HepG2 (cell line): ENCODE measurements at regions not wholly inside any gene's neighbourhood (a gene's known extent, or its start where the extent isn't known, plus 50 kb on each side); places are given as distances from the start of the nearest gene placed in this dataset.

Experiments
- ATAC-seq: fragments of 200-7000 bp; cut with Tn5 transposase; 3 replicates; pipeline ENCODE4 v1.9.1; 2020; ENCODE audit warnings: mild to moderate bottlenecking, moderate library complexity
- BruUV-seq: library from RNA; stranded (reverse); fragments of 400-500 nt; replicated peaks from 2 replicates; lab custom pipeline; 2021; lab: Mats Ljungman, UMichigan
- CTCF ChIA-PET: fragments of 300-600 bp; formaldehyde crosslinking; extraction: SDS; loops from one replicate; lab custom pipeline; 2021; ENCODE audit warnings: low total read pairs, inconsistent platforms, low intra/inter-chr PET ratio; lab: Yijun Ruan, JAX
- POLR2A ChIA-PET: fragments of 350-600 bp; sonication (Branson Sonifier 250); formaldehyde crosslinking; loops from one replicate; lab custom pipeline; 2020; ENCODE audit warnings: antibody characterized with exemption, inconsistent platforms; lab: Yijun Ruan, JAX
- DNase-seq: peaks from one replicate; pipeline ENCODE4 v3.0.0-alpha.2; 2015; ENCODE audit warnings: low spot score
- FAIRE-seq: peaks from 3 replicates; lab custom pipeline; 2011; peaks lifted over from hg19 to GRCh38; lab: Jason Lieb, UNC
- H2AFZ ChIP-seq: one replicate; pipeline ENCODE4 v1.6.1; 2011; ENCODE audit warnings: low read length, inconsistent platforms
- H3K27ac ChIP-seq: fragments of 300-600 bp; 3 replicates; pipeline ENCODE4 v1.8.0; 2011; ENCODE audit warnings: mixed run types, mild to moderate bottlenecking, mixed read lengths, low read length, inconsistent platforms; ENCODE audit not compliant: insufficient read depth; ENCODE audit errors: extremely low read length
- H3K27me3 ChIP-seq, 2 experiments: fragments of 200-600 bp in 1 of 2; 2 replicates in 1 of 2; 3 replicates in 1 of 2; pipeline versions ENCODE4 v1.6.0 to v1.8.0; 2011; ENCODE audit warnings: low read length in 2 of 2, mild to moderate bottlenecking in 2 of 2, moderate library complexity in 2 of 2, inconsistent platforms in 1 of 2; ENCODE audit not compliant: insufficient read depth in 2 of 2, control insufficient read depth in 1 of 2
- H3K36me3 ChIP-seq, 2 experiments: fragments of 200-600 bp in 1 of 2; replicated peaks in 1 of 2; 2 replicates in 1 of 2; 3 replicates in 1 of 2; pipeline versions ENCODE4 v1.5.1 to v1.8.0; 2011; ENCODE audit warnings: low read length in 2 of 2, inconsistent platforms in 1 of 2; ENCODE audit not compliant: insufficient read depth in 2 of 2, control insufficient read depth in 1 of 2
- H3K4me1 ChIP-seq: 2 replicates; pipeline ENCODE4 v1.5.1; 2012; ENCODE audit warnings: low read length, inconsistent platforms; ENCODE audit not compliant: insufficient read depth
- H3K4me2 ChIP-seq: 2 replicates; pipeline ENCODE4 v1.6.0; 2011; ENCODE audit warnings: low read depth, low read length, inconsistent platforms
- H3K4me3 ChIP-seq, 3 experiments: fragments of 200-600 bp in 1 of 3; sonication (generic), shearing (Covaris generic) in 1 of 3; replicated peaks in 1 of 3; 2 replicates each; pipeline ENCODE4 v1.5.1; 2011 to 2016; ENCODE audit warnings: low read length in 3 of 3, inconsistent platforms in 2 of 3, low read depth in 2 of 3, mild to moderate bottlenecking in 2 of 3, control low read depth in 1 of 3, mixed read lengths in 1 of 3; ENCODE audit not compliant: insufficient read depth in 1 of 3
- H3K79me2 ChIP-seq: one replicate; pipeline ENCODE4 v1.6.1; 2011; ENCODE audit warnings: low read length, inconsistent platforms; ENCODE audit not compliant: insufficient read depth
- H3K9ac ChIP-seq: 2 replicates; pipeline ENCODE4 v1.6.0; 2011; ENCODE audit warnings: mild to moderate bottlenecking, low read depth, low read length, inconsistent platforms; ENCODE audit not compliant: insufficient read depth
- H3K9me3 ChIP-seq: 2 replicates; pipeline ENCODE4 v1.5.1; 2012; ENCODE audit warnings: mild to moderate bottlenecking, low read length
- H4K20me1 ChIP-seq: 2 replicates; pipeline ENCODE4 v1.6.0; 2011; ENCODE audit warnings: inconsistent platforms, mild to moderate bottlenecking, low read length, moderate library complexity; ENCODE audit not compliant: insufficient read depth
- ATF7-NPFF ChIP-seq: sonication (generic); formaldehyde crosslinking; IDR thresholded peaks from 2 replicates; pipeline ENCODE4 v1.8.1; 2023; ENCODE audit warnings: mild to moderate bottlenecking, low read depth, missing genetic modification reagents, moderate library complexity
- KLF9 ChIP-seq: IDR thresholded peaks from 2 replicates; pipeline ENCODE4 v1.6.1; 2016; ENCODE audit warnings: low read depth
- RFXAP ChIP-seq: sonication (generic); formaldehyde crosslinking; IDR thresholded peaks from 2 replicates; pipeline ENCODE4 v1.4.0; 2020; ENCODE audit warnings: missing genetic modification reagents, borderline replicate concordance
- ZNF292 ChIP-seq: sonication (generic); formaldehyde crosslinking; IDR thresholded peaks from 2 replicates; pipeline ENCODE4 v1.8.1; 2022; ENCODE audit warnings: mild to moderate bottlenecking, low read depth, missing genetic modification reagents, borderline replicate concordance
- WGBS: methylation state at CpG from one replicate; pipeline ENCODE4 v1.1.6; 2017; ENCODE audit warnings: low lambda C conversion rate; 5-methylcytosine and 5-hydroxymethylcytosine counted together
- in situ Hi-C: cut with HindIII; loops from 2 replicates; pipeline ENCODE4 v1.10.0; 2017; ENCODE audit warnings: low pct_unique_long_range_greater_than_20kb; ENCODE audit not compliant: extremely low pct_ligation_motif_present
- intact Hi-C: fragments of 100-400 bp; cut with micrococcal nuclease; formaldehyde crosslinking; loops from one replicate; pipeline ENCODE4 v1.10.0; 2022; ENCODE audit not compliant: unreplicated experiment

- ATAC-seq: no peak
- BruUV-seq: no TSS peak
- H3K27ac ChIP-seq: no peak overlapping the region
- no peaks in the 10 kb centered on the region for H4K20me1 ChIP-seq
- intact Hi-C loops (no loop called here), in situ Hi-C loops (no loop called here)
- no peaks in the 10 kb centered on the region for H3K79me2 ChIP-seq
- H3K4me2 ChIP-seq: no peak overlapping the region
- FAIRE-seq: no peak
- no peaks in the 10 kb centered on the region for H3K9me3 ChIP-seq
- 0% methylated on average over 3 of the region's 3 CpGs for WGBS
- H3K36me3 ChIP-seq: no peaks in the 10 kb centered on the region
- ChIA-PET POLR2A (no interaction called here), CTCF (no interaction called here)
- H3K9ac ChIP-seq: no peak overlapping the region
- H3K27me3 ChIP-seq: no peaks in the 10 kb centered on the region
- DNase-seq: no peak
- no peaks in the 10 kb centered on the region for H3K4me1 ChIP-seq
- no peak overlapping the region for H2AFZ ChIP-seq
- no peak overlapping the region for H3K4me3 ChIP-seq
- TF ChIP-seq KLF9 (CRISPR knock-in tag): no peak
These were observed 133.4 kb downstream of the KCNA5 start for GRCh38 chr12:5177096-5177495.

- H3K27ac ChIP-seq: no peak overlapping the region
- no peaks in the 10 kb centered on the region for H3K4me1 ChIP-seq
- in situ Hi-C loops (no loop called here), intact Hi-C loops (no loop called here)
- DNase-seq (no peak), ATAC-seq (no peak), FAIRE-seq (no peak)
- ChIA-PET CTCF (no interaction called here), POLR2A (no interaction called here)
- no peak overlapping the region for H3K4me3 ChIP-seq
- 18% methylated on average over 2 of the region's 2 CpGs for WGBS
- no peaks in the 10 kb centered on the region for H3K79me2 ChIP-seq
- no peak overlapping the region for H3K4me2 ChIP-seq
- no peak overlapping the region for H3K9ac ChIP-seq
- no peak overlapping the region for H2AFZ ChIP-seq
- H4K20me1 ChIP-seq: no peaks in the 10 kb centered on the region
- BruUV-seq: no TSS peak
- H3K9me3 ChIP-seq: no peaks in the 10 kb centered on the region
- no peaks in the 10 kb centered on the region for H3K36me3 ChIP-seq
- H3K27me3 ChIP-seq: no peaks in the 10 kb centered on the region
- TF ChIP-seq RFXAP (CRISPR knock-in tag) (no peak), ATF7-NPFF (CRISPR knock-in tag) (no peak), ZNF292 (CRISPR knock-in tag) (no peak)
These were observed 134.1 kb downstream of the KCNA5 start for GRCh38 chr12:5177731-5178130.
